Heart left ventricle (tissue), 16 donors: ENCODE measurements at regions not wholly inside any gene's neighbourhood (a gene's known extent, or its start where the extent isn't known, plus 50 kb on each side); places are given as distances from the start of the nearest gene placed in this dataset.
A peak's percentile ranks its signal among the peaks of the same experiment; 100 is the strongest.

ENCODE experiments used
- ATAC-seq, 4 donors: fragments of 200-7000 bp; cut with Tn5 transposase; one replicate each; pipeline ENCODE4 v1.9.1; 2020 to 2022; ENCODE audit warnings: moderate library complexity in 4 of 4, mild to moderate bottlenecking in 3 of 4, moderate number of reproducible peaks in 1 of 4
- DNase-seq, 5 donors: peaks; one replicate each; pipeline ENCODE4 v3.0.0-alpha.2; 2020
- H3K27ac ChIP-seq, 12 donors: fragments of 200-600 bp; sonication (generic) in 4 of 12; one replicate each; pipeline versions ENCODE4 v1.5.0 to v1.8.0; 2016 to 2022; ENCODE audit warnings: mild to moderate bottlenecking in 2 of 12
- H3K27me3 ChIP-seq, 9 donors: fragments of 200-600 bp; sonication (generic) in 2 of 9; one replicate each; pipeline versions ENCODE4 v1.5.1 to v1.8.0; 2016 to 2022; ENCODE audit warnings: mild to moderate bottlenecking in 3 of 9
- H3K36me3 ChIP-seq, 9 donors: fragments of 200-600 bp; sonication (generic) in 2 of 9; one replicate each; pipeline versions ENCODE4 v1.5.0 to v1.8.0; 2018 to 2022; ENCODE audit warnings: mild to moderate bottlenecking in 2 of 9
- H3K4me1 ChIP-seq, 12 donors: fragments of 200-600 bp; sonication (generic) in 4 of 12; one replicate each; pipeline versions ENCODE4 v1.5.0 to v1.8.0; 2016 to 2022; ENCODE audit warnings: mild to moderate bottlenecking in 3 of 12
- H3K4me3 ChIP-seq, 12 donors: fragments of 200-600 bp; sonication (generic) in 4 of 12; one replicate each; pipeline versions ENCODE4 v1.5.0 to v1.8.0; 2017 to 2022; ENCODE audit warnings: mild to moderate bottlenecking in 9 of 12, moderate library complexity in 4 of 12
- H3K9me3 ChIP-seq, 12 donors: fragments of 200-600 bp; sonication (generic) in 4 of 12; one replicate each; pipeline versions ENCODE4 v1.5.0 to v1.8.0; 2016 to 2022; ENCODE audit warnings: mild to moderate bottlenecking in 1 of 12
- POLR2A ChIP-seq, 2 donors: fragments of 450-650 bp; IDR thresholded peaks; one replicate each; pipeline ENCODE4 v1.6.1; 2017; ENCODE audit warnings: antibody characterized with exemption in 2 of 2, mild to moderate bottlenecking in 2 of 2, moderate library complexity in 2 of 2
- WGBS, 4 donors: extraction: QIAGEN DNeasy Blood & Tissue Kit in 2 of 4; methylation state at CpG; one replicate each; pipeline versions ENCODE4 v1.1.5 to v1.1.7; 2013 to 2018; 5-methylcytosine and 5-hydroxymethylcytosine counted together
- intact Hi-C, 10 donors: fragments of 100-400 bp; cut with DNase I; formaldehyde crosslinking; loops; one replicate each; pipeline versions ENCODE4 v1.11.1 to v1.14.2; 2022
- TF ChIP-seq, protein P1 (sequence below), 12 donors: fragments of 200-600 bp; sonication (generic) in 4 of 12; IDR thresholded peaks; one replicate each; pipeline versions ENCODE4 v1.5.0 to v1.8.0; 2018 to 2022; ENCODE audit warnings: antibody characterized with exemption in 12 of 12, mild to moderate bottlenecking in 5 of 12
- donor health status: ischemic (EF 13 %, LVEDD 7.1; RV severe dilation, severe dysfunction).
- donor health status: healthy with polysubstance abuse.
- donor health status: DM: no; HTN: yes; CAD: no.
- donor health status: DM: no; HTN: no; CAD: no.
- donor health status: ischemic (EF 25% LVEDD 6.9; RV normal size, moderate dysfunction).
- donor health status: ischemic (EF 25% LVEDD 5.7; RV mildly dilated, moderate dysfunction).
- donor health status: healthy.
- donor health status: DM: yes; HTN: yes; CAD: no.
- donor health status: ischemic (EF 35%, LVEDD 5.7; RV mildly dilated, moderate dysfunction).
- donor health status: nonischemic (EF 11% LVEDD 7.7; RV severe dilation, severe dysfunction).
- donor health status: DM: yes; HTN: yes; CAD: no.
- donor health status: PGD.
- donor health status: ischemic (EF 29% LVEDD 5.4; RV normal size, mild dysfunction).
- donor health status: nonischemic (EF 23%, LVEDD 6.1; RV moderate dilation, normal function).

DNA sequence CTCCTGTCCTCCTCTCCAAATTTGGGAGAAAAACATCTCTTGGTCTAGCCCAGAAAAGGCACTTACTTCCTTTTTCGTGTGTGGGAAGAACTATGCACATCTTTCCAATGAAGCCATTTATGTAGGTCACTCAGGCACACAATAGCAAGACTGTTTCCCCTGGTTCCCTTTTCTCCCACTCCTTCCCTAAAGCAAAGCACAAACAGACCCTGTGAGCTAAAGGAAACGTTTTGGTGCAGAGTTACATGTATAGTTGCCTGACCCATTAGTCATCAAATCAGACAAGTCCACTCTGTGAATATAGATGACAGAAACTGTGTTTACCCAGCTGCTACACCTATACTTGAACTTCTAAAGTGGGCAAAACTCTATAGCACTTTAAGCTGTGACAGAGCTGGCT lies 474.6 kb downstream of the COL12A1 start:
- Histone ChIP-seq H3K27me3 (no peaks in the 10 kb centered on the region), H3K9me3 (peaks cover 0 to 5% (median 0%) of the 10 kb centered on the region in 12 donors), H3K27ac (peak overlapping the region in 3 of 12 donors; percentile 31 to 39 (median 36)), H3K4me3 (no peak overlapping the region), H3K36me3 (no peaks in the 10 kb centered on the region), H3K4me1 (peaks cover 0 to 6% (median 0%) of the 10 kb centered on the region in 12 donors)
- intact Hi-C loops, result no loop called here
- TF ChIP-seq, protein P1, sequence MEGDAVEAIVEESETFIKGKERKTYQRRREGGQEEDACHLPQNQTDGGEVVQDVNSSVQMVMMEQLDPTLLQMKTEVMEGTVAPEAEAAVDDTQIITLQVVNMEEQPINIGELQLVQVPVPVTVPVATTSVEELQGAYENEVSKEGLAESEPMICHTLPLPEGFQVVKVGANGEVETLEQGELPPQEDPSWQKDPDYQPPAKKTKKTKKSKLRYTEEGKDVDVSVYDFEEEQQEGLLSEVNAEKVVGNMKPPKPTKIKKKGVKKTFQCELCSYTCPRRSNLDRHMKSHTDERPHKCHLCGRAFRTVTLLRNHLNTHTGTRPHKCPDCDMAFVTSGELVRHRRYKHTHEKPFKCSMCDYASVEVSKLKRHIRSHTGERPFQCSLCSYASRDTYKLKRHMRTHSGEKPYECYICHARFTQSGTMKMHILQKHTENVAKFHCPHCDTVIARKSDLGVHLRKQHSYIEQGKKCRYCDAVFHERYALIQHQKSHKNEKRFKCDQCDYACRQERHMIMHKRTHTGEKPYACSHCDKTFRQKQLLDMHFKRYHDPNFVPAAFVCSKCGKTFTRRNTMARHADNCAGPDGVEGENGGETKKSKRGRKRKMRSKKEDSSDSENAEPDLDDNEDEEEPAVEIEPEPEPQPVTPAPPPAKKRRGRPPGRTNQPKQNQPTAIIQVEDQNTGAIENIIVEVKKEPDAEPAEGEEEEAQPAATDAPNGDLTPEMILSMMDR (IDR thresholded peaks at IDR 0.05), result no peak
- TF ChIP-seq POLR2A (IDR thresholded peaks at IDR 0.05), result no peak
- ATAC-seq, result peak in 2 of 4 donors; percentile 20 to 69
- 24 to 41% (median 26%) methylated on average over 2 of the region's 2 CpGs for WGBS, 4 donors
- no peak for DNase-seq

DNA sequence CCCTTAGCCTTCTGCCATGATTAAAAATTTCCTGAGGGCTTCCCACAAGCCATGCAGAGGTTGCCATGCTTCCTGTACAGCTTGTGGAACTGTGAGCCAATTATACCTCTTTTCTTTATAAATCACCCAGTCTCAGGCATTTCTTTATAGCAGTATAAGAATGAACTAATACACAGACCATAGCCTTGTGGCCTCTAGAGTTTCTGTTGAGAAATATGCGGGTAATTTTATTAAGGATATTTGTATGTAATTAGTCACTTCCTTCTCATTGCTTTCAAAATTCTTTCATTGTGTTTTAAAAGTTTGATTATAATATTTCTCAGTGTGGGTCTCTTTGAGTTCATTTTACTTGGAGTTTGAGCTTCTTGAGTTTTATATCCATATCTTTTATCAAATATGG lies 484.9 kb downstream of the COL12A1 start:
- Histone ChIP-seq H3K27ac (no peak overlapping the region), H3K9me3 (peaks cover 0 to 51% (median 0%) of the 10 kb centered on the region in 12 donors), H3K4me3 (no peak overlapping the region), H3K4me1 (no peaks in the 10 kb centered on the region), H3K27me3 (no peaks in the 10 kb centered on the region), H3K36me3 (no peaks in the 10 kb centered on the region)
- TF ChIP-seq, protein P1 (IDR thresholded peaks at IDR 0.05), result no peak
- no peak for TF ChIP-seq POLR2A (IDR thresholded peaks at IDR 0.05)
- intact Hi-C loops, result no loop called here
- no peak for ATAC-seq
- DNase-seq, result no peak
- WGBS, 4 donors, result 89 to 92% (median 91%) methylated on average over 1 of the region's 1 CpG

DNA sequence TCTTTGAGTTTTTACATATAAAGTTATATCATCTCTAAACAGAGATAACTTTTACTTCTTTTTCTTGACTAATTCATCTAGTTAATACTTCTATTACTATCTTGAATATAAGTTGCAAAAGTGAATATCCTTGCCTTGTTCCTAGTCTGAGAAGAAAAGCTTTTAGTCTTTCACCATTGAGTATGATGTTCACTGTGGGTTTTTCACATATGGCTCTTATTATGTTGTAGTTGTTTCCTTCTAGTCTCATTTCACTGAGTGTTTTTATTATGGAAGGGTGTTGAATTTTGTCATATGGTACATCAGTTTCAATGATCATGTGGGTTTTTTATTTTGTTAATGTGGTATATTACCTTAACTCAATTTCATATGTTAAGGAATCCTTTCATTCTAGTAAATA lies 488.3 kb downstream of the COL12A1 start:
- H3K9me3 ChIP-seq, result peaks cover 0 to 51% (median 0%) of the 10 kb centered on the region in 12 donors
- no peak overlapping the region for H3K27ac ChIP-seq
- intact Hi-C loops, result no loop called here
- no peaks in the 10 kb centered on the region for H3K36me3 ChIP-seq
- no peak for DNase-seq
- H3K27me3 ChIP-seq, result no peaks in the 10 kb centered on the region
- ATAC-seq, result no peak
- TF ChIP-seq, protein P1 (IDR thresholded peaks at IDR 0.05), result no peak
- no peak for TF ChIP-seq POLR2A (IDR thresholded peaks at IDR 0.05)
- H3K4me3 ChIP-seq, result no peak overlapping the region
- H3K4me1 ChIP-seq, result no peaks in the 10 kb centered on the region

- H3K27ac ChIP-seq, result no peak overlapping the region
- DNase-seq, result no peak
- peaks cover 0 to 35% (median 0%) of the 10 kb centered on the region in 12 donors for H3K9me3 ChIP-seq
- intact Hi-C loops, result no loop called here
- ATAC-seq, result no peak
- WGBS, 4 donors, result 49 to 71% (median 61%) methylated on average over 1 of the region's 1 CpG
- TF ChIP-seq, protein P1 (IDR thresholded peaks at IDR 0.05), result no peak
- no peak for TF ChIP-seq POLR2A (IDR thresholded peaks at IDR 0.05)
- no peak overlapping the region for H3K4me3 ChIP-seq
- no peaks in the 10 kb centered on the region for H3K36me3 ChIP-seq
- H3K4me1 ChIP-seq, result no peaks in the 10 kb centered on the region
- H3K27me3 ChIP-seq, result no peaks in the 10 kb centered on the region
These were observed 490.3 kb downstream of the COL12A1 start for GRCh38 chr6:74715355-74716085.
